ENCODE measurements at regions not wholly inside any gene's neighbourhood (a gene's known extent, or its start where the extent isn't known, plus 50 kb on each side); places are given as distances from the start of the nearest gene placed in this dataset.

DNA sequence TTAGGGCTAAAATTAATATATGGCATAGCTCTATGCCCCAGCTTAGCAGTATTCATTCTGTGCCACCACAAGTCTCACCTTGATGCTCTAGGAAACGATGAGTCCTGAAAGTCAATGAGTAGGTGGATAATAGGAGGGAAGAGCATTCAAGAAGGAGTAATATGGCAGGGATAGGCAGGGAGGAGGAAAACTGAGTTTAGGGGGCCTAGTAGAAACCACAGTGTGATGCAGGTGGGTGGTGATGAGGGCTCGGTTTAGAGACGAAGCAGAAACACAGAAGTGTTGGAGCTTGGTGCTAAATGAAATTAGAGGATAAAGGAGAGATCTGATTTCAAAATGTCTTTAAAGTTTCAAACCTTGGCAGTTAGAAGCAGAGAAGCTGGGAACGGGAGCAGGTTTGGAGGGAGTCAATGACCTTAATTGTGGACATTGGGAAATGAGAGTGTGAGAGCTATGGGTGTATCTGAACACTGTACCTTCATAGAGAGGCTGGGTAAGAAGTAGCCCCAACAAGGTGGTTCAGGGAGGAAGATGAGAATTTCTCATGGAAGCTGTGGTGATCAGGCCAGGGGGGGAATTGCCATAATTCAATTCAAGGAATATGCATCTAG, 144.7 kb upstream of the CPSF6 start:
- peaks cover 13% of the 10 kb centered on the region for H3K27me3 Mint-ChIP-seq
- no peaks in the 10 kb centered on the region for H3K36me3 Mint-ChIP-seq
- H3K9me3 Mint-ChIP-seq: no peaks in the 10 kb centered on the region
- H3K4me1 Mint-ChIP-seq: peaks cover 4% of the 10 kb centered on the region
- no peak overlapping the region for H3K27ac Mint-ChIP-seq
- H3K4me3 Mint-ChIP-seq: no peak overlapping the region

DNA sequence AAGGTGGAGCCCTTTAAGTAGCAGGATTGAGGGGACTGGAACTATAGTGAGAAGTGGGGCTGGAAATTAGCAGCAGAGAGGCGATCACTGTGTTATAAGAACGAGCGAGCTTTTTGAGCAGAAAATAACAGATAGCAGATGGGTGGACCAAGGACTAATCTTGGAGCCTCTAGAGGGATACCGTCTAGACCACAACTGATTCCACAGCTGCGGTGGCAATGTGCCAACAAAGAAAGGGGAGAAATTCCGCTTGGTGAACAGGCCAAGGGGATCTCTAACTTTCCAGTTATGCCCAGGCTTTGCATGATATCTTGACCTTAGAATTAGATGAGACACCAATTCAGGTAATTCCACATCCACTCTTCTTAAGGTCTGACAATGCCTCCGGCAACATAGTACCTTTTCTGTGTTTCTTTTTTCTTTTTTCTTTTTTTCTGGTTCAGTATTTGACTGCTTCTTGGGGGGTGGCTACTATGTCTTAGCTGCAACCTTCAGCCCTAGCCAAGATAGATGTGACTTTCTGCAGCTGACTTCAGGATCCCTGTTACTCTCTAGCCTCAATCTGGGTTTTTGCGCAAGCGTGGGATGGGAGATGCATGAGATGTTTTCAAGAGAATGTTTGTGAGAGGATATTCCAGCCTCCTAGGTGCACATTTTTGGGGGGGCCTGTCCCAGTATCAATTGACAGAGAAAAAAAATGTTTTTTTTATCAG, 143.4 kb upstream of the CPSF6 start:
- Mint-ChIP-seq H3K27me3 (peaks cover 9% of the 10 kb centered on the region), H3K9me3 (no peaks in the 10 kb centered on the region), H3K4me1 (peaks cover 4% of the 10 kb centered on the region), H3K36me3 (no peaks in the 10 kb centered on the region), H3K27ac (no peak overlapping the region), H3K4me3 (no peak overlapping the region)

DNA sequence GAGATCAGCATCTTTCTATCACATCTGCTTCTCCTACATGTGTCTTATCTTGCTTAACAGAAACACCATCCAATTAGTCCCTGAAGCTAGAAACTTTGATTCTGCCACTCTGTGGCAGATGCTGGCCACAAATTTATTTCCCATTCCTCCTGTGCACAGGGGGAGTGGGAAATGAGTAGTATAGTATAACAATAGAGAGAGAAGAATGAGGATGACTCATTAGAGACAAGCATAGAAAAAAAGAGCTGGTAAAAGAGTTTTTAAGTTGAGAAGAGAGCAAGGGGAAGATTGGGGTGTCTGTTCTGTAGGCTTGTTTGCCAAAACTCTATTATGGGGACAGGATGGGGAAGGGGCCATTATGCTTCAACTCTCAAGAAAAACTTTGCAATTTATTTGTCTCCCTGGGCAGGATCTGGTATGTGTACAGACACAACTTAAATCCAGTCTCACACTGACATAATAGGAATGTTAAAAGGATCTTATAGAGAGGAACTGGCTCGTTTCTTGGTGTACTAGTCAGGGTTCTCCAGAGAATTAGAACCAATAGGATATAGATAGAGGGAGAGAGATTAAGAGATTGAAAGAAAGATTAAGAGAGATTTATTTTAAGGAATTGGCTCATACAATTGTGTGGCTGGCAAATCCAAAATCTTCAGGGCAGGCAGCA, 142.6 kb upstream of the CPSF6 start:
- H3K9me3 Mint-ChIP-seq: no peaks in the 10 kb centered on the region
- H3K4me1 Mint-ChIP-seq: peaks cover 4% of the 10 kb centered on the region
- no peak overlapping the region for H3K4me3 Mint-ChIP-seq
- H3K27me3 Mint-ChIP-seq: peaks cover 6% of the 10 kb centered on the region
- H3K27ac Mint-ChIP-seq: no peak overlapping the region
- H3K36me3 Mint-ChIP-seq: no peaks in the 10 kb centered on the region

DNA sequence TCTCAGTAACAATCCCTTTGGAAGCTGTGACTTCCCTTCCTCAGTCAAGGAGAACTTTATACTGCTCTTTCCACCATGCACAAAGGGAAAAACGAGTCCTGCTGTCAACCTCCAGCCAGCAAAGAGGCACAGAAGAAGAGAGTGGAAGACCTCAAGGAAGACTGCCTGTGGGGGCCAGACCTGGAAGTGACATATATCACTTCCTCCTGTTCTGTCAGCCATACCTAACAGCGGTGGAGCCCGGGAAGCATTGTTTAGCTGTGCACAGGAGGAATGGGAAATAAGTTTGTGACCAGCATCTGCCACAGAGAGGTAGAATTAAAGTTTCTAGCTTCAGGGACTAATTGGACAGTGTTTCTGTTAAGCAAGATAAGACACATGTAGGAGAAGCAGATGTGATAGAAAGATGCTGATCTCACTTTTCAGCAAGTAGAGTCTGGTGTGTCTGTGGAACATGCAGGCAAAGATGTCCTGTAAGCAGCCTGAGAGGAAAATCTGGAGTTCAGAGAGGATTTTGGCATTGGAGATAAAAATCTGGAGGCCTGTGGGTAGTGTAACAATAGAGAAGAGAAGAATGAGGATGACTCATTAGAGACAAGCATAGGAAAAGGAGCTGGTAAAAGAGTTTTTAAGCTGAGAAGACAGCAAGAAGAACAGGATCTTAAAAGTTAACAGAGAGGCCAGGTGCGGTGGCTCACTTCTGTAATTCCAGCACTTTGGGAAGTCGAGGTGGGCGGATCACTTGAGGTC, 141.6 kb upstream of the CPSF6 start:
- H3K4me3 Mint-ChIP-seq: no peak overlapping the region
- H3K27ac Mint-ChIP-seq: no peak overlapping the region
- no peaks in the 10 kb centered on the region for H3K36me3 Mint-ChIP-seq
- H3K27me3 Mint-ChIP-seq: peaks cover 6% of the 10 kb centered on the region
- H3K9me3 Mint-ChIP-seq: no peaks in the 10 kb centered on the region
- H3K4me1 Mint-ChIP-seq: peaks cover 5% of the 10 kb centered on the region

DNA sequence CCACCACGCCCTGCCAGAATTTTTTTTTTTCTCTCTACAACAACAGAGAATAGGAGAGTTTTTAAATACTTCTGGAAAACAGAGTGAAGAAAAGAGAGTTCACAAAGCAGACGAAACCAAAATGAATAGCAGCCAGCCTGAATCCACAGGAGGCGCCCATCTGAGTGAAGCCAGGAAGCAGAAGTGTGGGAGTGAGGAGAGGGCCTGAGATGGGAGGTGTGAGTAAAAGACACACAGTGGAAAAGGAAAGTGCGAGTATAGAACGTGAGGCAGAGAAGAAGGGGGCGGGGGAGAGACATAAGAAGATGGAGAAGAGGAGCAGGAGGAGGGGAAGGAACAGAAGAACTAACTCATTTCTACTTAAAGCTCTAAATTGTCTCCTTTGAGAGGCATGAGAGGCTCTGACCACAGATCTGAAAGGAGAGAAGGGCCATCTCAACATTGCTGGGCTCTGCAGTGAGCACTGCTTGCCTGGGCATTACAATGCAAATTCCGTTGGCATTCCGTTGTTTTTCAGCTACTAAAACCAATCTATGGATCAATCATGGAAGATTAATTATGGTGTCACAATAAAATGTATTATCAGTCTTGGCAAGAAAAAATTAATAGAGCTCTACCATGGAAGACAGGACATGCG, 140.1 kb upstream of the CPSF6 start:
- H3K27ac Mint-ChIP-seq: no peak overlapping the region
- no peaks in the 10 kb centered on the region for H3K27me3 Mint-ChIP-seq
- peaks cover 7% of the 10 kb centered on the region for H3K4me1 Mint-ChIP-seq
- no peaks in the 10 kb centered on the region for H3K9me3 Mint-ChIP-seq
- H3K4me3 Mint-ChIP-seq: no peak overlapping the region
- no peaks in the 10 kb centered on the region for H3K36me3 Mint-ChIP-seq

DNA sequence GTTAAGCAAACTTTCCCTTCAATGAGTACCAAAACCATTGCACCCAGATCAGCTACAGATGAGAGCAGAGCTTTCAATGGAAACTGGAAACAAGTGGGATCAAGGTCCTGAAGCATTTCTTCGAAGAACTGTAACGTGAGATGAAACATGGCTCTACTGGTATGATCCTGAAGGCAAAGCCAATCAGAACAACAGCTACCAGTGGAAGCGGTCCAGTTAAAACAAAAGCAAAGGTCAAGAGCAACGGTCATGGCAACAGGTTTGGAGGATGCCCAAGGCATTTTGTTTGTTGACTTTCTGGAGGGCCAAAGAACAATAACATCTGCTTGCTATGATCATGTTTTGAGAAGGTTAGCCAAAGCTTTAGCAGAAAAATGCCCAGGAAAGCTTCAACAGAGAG, 137.9 kb upstream of the CPSF6 start:
- H3K36me3 Mint-ChIP-seq: no peaks in the 10 kb centered on the region
- no peaks in the 10 kb centered on the region for H3K9me3 Mint-ChIP-seq
- no peaks in the 10 kb centered on the region for H3K27me3 Mint-ChIP-seq

DNA sequence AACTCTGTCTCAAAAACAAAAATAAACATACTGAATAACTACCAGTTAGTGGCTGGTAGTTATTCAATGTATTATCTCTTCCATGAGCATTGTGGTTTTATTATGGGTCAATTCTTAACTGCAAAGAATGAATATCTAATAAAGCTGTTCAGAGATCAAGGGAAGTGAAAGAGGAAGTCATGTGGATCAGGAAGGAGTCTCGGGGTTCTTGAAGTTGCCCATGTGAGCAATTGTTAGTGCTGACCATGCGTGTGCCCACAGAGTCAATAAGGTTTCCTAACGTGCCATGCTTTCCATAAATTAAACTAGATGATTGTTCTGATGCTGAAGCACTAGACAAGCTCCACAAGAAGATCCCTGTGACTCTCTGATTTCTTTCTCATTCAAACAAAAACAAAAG, 136.5 kb upstream of the CPSF6 start:
- Mint-ChIP-seq H3K9me3 (no peaks in the 10 kb centered on the region), H3K36me3 (no peaks in the 10 kb centered on the region), H3K27me3 (no peaks in the 10 kb centered on the region), H3K27ac (no peak overlapping the region), H3K4me3 (no peak overlapping the region), H3K4me1 (peaks cover 7% of the 10 kb centered on the region)

More for the DNA sequence above, 137.9 kb upstream of the CPSF6 start:
- no peak overlapping the region for H3K27ac Mint-ChIP-seq
- H3K4me1 Mint-ChIP-seq: peaks cover 7% of the 10 kb centered on the region
- H3K4me3 Mint-ChIP-seq: no peak overlapping the region

DNA sequence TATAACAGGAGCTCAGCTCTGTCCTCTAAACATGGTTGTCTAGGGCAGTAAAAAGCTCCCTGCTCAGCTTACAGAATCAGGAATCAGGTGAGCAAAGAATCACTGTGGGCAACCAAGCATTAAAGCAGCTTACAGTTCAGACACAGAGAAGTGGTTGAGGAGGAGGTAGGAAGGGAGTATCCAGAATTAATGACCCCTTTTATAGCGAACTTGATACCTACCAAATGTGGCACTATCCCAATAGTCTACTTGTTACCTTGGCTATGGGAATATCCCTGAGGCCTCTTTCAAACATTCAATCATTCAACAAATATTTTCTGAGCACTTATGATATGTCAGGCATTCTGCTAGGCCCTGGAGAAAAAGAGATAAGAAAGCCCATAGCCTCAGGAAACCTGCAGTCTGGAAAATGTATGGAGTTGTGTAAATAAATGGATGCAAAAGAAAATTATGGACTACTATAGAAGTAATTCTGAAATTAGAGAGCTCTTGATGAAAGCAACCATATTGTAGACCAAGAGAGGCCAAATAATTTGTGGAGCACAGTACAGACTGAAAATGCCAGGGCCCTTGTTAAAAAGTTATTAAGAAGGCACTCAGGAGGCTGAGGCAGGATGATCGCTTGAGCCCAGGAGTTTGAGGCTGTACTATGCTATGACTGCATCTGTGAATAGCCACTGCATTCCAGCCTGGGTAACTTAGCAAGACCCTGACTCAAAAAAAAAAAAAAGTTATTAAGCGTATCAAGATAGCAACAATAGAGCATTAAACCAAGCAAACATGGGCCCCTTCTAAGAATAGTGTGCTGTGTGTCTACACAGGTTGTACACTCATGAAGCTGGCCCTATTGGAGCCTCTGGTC, 134.0 kb upstream of the CPSF6 start:
- no peak overlapping the region for H3K27ac Mint-ChIP-seq
- H3K4me3 Mint-ChIP-seq: no peak overlapping the region
- no peaks in the 10 kb centered on the region for H3K27me3 Mint-ChIP-seq
- peaks cover 3% of the 10 kb centered on the region for H3K4me1 Mint-ChIP-seq
- H3K36me3 Mint-ChIP-seq: no peaks in the 10 kb centered on the region
- no peaks in the 10 kb centered on the region for H3K9me3 Mint-ChIP-seq

DNA sequence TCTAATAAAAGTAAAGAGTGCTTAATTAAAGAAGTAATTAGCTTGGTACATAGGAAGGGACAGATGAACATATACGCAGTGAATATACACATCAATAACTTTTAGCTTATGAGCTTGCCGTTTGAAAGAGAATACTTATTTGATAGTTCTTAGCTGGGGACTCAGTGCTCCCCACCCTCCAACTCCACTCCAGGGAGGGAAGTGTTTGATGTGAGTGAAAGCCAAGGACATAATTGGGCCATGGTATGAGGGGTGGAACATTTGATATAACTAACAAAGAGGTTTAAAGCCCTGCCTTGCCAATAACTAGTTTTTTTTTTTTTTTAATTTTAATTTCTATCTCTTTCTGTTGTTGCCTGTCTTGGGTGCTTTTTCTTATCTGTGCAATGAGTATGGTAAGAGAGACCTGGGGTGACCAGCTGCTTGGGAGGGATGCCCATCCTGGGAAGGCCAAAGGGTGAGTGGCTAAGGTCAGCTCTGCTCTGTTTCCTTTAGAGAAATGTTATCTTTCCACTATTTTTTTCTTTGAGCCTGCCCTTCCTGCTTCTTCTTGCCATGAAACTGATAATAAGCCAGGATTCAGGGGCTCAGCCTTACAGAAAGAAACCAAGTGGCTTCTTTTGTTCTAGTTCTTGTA, 132.8 kb upstream of the CPSF6 start:
- peaks cover 3% of the 10 kb centered on the region for H3K4me1 Mint-ChIP-seq
- H3K36me3 Mint-ChIP-seq: no peaks in the 10 kb centered on the region
- no peak overlapping the region for H3K27ac Mint-ChIP-seq
- H3K4me3 Mint-ChIP-seq: no peak overlapping the region
- H3K9me3 Mint-ChIP-seq: no peaks in the 10 kb centered on the region
- H3K27me3 Mint-ChIP-seq: no peaks in the 10 kb centered on the region

DNA sequence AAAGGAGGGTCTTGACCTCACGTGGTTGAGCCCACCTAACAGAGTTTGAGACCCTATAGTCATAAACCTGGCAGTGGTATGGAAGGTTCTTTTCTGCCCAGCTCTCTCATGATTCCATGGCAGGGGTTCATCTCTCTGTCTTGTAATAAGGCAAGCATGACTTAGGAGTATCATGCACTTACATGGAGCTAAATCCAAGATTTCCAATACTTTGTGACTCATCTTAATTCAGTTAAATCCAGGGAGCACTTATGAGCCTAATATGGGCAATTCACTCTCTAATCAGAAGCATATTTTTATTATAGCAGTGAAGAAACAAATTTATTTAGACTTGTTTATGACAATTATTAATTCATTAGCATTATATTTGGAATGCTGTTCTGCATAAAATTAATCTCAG, 131.8 kb upstream of the CPSF6 start:
- no peak overlapping the region for H3K27ac Mint-ChIP-seq
- H3K9me3 Mint-ChIP-seq: no peaks in the 10 kb centered on the region
- no peaks in the 10 kb centered on the region for H3K27me3 Mint-ChIP-seq
- H3K36me3 Mint-ChIP-seq: no peaks in the 10 kb centered on the region
- no peak overlapping the region for H3K4me3 Mint-ChIP-seq
- peaks cover 3% of the 10 kb centered on the region for H3K4me1 Mint-ChIP-seq

DNA sequence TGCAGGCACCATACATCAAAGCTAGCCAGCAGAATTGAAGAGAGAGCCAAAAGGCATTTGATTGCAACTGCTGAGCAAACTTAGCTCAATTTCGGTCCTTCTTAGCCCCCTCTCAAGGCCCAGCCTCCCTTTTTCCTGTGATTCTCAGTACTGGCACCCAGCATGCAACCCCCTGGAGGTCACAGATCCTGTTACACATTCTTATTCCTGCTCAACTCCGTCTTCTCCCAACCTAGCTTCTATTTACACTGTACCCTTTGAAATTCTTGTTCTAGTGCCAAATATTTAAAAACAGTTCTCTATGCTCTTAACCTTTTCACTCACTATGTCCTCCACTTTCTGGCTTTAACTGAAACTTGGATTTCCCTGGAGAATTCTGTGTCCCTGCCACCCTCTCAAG, 131.3 kb upstream of the CPSF6 start:
- no peak overlapping the region for H3K4me3 Mint-ChIP-seq
- H3K27me3 Mint-ChIP-seq: no peaks in the 10 kb centered on the region
- no peaks in the 10 kb centered on the region for H3K4me1 Mint-ChIP-seq
- no peaks in the 10 kb centered on the region for H3K36me3 Mint-ChIP-seq
- no peaks in the 10 kb centered on the region for H3K9me3 Mint-ChIP-seq
- H3K27ac Mint-ChIP-seq: no peak overlapping the region

DNA sequence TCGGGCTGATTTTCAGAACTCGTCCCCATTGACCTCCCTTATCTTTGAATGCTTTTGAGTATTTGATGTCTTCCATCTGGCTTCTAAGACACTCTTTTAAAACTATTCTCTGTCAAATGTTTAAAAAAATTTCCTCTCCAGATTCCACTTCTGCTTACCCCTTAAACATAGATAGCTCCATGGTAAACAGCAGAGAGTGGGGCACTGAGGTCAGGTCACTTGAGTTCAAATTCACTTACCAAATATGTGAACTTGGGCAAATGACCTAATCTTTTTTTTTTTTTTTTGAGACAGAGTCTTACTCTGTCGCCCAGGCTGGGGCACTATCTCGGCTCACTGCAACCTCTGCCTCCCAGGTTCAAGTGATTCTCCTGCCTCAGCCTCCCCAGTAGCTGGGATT, 126.8 kb upstream of the CPSF6 start:
- Mint-ChIP-seq H3K27me3 (no peaks in the 10 kb centered on the region), H3K27ac (no peak overlapping the region), H3K4me3 (no peak overlapping the region), H3K9me3 (no peaks in the 10 kb centered on the region), H3K36me3 (no peaks in the 10 kb centered on the region), H3K4me1 (no peaks in the 10 kb centered on the region)

DNA sequence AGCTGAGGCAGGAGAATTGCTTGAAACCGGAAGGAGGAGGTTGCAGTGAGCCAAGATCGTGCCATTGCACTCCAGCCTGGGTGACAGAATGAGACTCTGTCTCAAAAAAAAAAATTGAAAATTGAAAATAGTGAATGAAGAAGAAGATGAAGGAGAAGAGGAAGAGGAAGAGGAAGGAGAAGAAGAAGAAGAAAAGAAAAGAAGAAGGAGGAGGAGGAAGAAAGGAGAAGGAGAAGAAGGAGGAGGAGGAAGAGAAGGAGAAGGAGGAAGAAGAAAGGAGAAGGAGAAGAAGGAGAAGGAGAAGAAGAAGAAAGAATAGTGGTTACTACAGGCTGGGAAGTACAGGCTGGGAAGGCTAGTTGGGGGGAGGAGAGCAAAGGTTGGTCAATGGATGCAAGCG, 124.3 kb upstream of the CPSF6 start:
- Mint-ChIP-seq H3K4me3 (no peak overlapping the region), H3K36me3 (no peaks in the 10 kb centered on the region), H3K4me1 (no peaks in the 10 kb centered on the region), H3K27ac (no peak overlapping the region), H3K9me3 (no peaks in the 10 kb centered on the region), H3K27me3 (no peaks in the 10 kb centered on the region)

DNA sequence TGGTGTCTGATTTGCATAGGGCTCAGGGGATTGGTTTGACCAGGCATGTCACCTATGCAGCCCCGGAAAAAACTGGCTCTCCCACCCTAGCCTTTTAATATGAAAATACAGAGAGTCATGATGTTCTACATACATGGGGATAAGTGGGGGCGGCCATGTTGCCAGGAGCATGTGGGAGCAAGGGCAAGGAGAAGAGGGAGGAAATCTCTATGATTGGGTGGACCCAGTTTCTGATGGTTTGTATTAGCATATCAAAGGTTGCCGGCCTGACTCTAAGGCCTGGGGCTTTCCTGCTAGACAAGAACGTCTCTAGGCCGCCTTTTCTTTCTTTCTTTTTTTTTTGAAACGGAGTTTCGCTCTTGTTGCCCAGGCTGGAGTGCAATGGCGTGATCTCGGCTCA, 123.4 kb upstream of the CPSF6 start:
- Mint-ChIP-seq H3K4me3 (no peak overlapping the region), H3K27ac (no peak overlapping the region), H3K36me3 (no peaks in the 10 kb centered on the region), H3K9me3 (no peaks in the 10 kb centered on the region), H3K4me1 (no peaks in the 10 kb centered on the region), H3K27me3 (no peaks in the 10 kb centered on the region)

All from activated naive CD4-positive, alpha-beta T cell treated with anti-CD3 and anti-CD28 coated beads, Interleukin-2, amount 50 U/mL, for 24 hours (primary cell).